Peyer's patch (tissue), 4 donors: ENCODE measurements at regions not wholly inside any gene's neighbourhood (a gene's known extent, or its start where the extent isn't known, plus 50 kb on each side); places are given as distances from the start of the nearest gene placed in this dataset.

Source experiments
- CTCF ChIP-seq, 6 experiments: fragments of 450-650 bp in 4 of 6; fragments of 200-600 bp in 2 of 6; sonication (generic) in 1 of 6; IDR thresholded peaks; one replicate each; pipeline ENCODE4 v1.5.1; 2017 to 2019; ENCODE audit warnings: antibody characterized with exemption in 6 of 6, mild to moderate bottlenecking in 3 of 6, moderate library complexity in 1 of 6
- POLR2A ChIP-seq, 2 donors: fragments of 450-650 bp; IDR thresholded peaks; one replicate each; pipeline ENCODE4 v1.5.1; 2017; ENCODE audit warnings: antibody characterized with exemption in 2 of 2, mild to moderate bottlenecking in 2 of 2, moderate library complexity in 2 of 2

GRCh38 chr6:71412559-71413140 lies 124.0 kb downstream of the OGFRL1 start:
- TF ChIP-seq CTCF (IDR thresholded peaks at IDR 0.05) (no peak), POLR2A (IDR thresholded peaks at IDR 0.05) (no peak)
